ENCODE measurements at regions not wholly inside any gene's neighbourhood (a gene's known extent, or its start where the extent isn't known, plus 50 kb on each side); places are given as distances from the start of the nearest gene placed in this dataset.

DNA sequence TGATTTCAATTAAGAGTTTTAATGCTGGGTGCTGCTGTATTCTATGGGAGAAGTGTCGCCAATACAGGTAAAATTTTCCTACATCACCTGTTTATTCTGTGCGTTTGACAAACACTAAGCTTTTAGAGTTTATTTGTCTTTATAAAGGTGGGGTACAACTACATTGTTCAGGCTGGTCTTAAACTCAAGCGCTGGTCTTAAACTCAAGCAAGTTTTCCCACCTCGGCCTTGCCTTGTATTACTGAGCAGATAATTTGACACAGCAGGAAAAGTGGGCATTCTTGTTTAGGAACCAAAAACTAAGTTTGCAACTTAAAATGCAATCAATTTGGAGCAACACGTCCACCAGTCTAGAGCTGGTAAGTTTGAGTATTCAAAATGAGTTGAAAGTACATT lies 112.9 kb upstream of the BTN3A2 start:
- H3K27ac ChIP-seq (ENCODE audit: low read depth, low read length) = peak overlapping the region; percentile 91
- peaks cover 50% of the 10 kb centered on the region for H3K4me1 ChIP-seq (ENCODE audit: control insufficient read depth, low read length)
- peak overlapping the region; percentile 75 for H3K4me3 ChIP-seq (ENCODE audit: low read length)
- H3K36me3 ChIP-seq (ENCODE audit: control insufficient read depth, low read length) = no peaks in the 10 kb centered on the region
- H3K9me2 ChIP-seq (replicated peaks; ENCODE audit: control insufficient read depth, low read length) = no peaks in the 10 kb centered on the region
- H3K4me2 ChIP-seq (ENCODE audit: low read length) = peak overlapping the region; percentile 85
- peaks cover 18% of the 10 kb centered on the region for H3F3A ChIP-seq (ENCODE audit: control insufficient read depth, insufficient read depth)
- no peaks in the 10 kb centered on the region for H4K20me1 ChIP-seq (ENCODE audit: control insufficient read depth, insufficient read depth, low read depth, low read length)
- H3K79me2 ChIP-seq (ENCODE audit: control insufficient read depth, low read length) = no peaks in the 10 kb centered on the region
- H3K9me3 ChIP-seq (ENCODE audit: control insufficient read depth, insufficient read depth, low read length) = 0 out of 2 replicates have a peak, but pooled peaks cover 4% of the 10 kb centered on the region
- no peaks in the 10 kb centered on the region for H3K27me3 ChIP-seq (ENCODE audit: control insufficient read depth, low read length)
- no peak for TF ChIP-seq EZH2phosphoT487 (IDR thresholded peaks at IDR 0.05; ENCODE audit: borderline replicate concordance, low read length)
- TF ChIP-seq, protein P1, sequence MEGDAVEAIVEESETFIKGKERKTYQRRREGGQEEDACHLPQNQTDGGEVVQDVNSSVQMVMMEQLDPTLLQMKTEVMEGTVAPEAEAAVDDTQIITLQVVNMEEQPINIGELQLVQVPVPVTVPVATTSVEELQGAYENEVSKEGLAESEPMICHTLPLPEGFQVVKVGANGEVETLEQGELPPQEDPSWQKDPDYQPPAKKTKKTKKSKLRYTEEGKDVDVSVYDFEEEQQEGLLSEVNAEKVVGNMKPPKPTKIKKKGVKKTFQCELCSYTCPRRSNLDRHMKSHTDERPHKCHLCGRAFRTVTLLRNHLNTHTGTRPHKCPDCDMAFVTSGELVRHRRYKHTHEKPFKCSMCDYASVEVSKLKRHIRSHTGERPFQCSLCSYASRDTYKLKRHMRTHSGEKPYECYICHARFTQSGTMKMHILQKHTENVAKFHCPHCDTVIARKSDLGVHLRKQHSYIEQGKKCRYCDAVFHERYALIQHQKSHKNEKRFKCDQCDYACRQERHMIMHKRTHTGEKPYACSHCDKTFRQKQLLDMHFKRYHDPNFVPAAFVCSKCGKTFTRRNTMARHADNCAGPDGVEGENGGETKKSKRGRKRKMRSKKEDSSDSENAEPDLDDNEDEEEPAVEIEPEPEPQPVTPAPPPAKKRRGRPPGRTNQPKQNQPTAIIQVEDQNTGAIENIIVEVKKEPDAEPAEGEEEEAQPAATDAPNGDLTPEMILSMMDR (IDR thresholded peaks at IDR 0.05; ENCODE audit: low read depth, low read length, poor library complexity, severe bottlenecking) = no peak

DNA sequence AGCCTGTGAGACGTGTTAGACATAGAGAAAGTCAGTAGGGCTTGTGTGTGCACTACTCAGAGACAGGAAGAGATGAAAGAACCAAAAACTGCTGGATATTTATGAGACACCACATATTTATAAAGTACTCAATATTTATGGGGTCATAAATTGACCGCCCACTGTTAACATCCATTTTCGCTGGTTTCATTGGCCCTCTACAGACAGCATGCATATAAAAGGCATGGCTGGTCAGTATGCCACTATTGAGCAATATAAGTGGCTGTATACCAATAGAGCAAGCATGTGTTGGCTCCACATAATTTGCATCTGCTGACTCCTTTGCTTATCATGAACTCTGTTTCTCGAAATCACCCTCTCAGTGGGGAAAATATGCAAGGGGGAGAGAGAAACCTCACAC lies 110.3 kb upstream of the BTN3A2 start:
- Histone ChIP-seq H3K4me3 (ENCODE audit: low read length) (no peak overlapping the region), H3K4me2 (ENCODE audit: low read length) (no peak overlapping the region), H4K20me1 (ENCODE audit: control insufficient read depth, insufficient read depth, low read depth, low read length) (no peaks in the 10 kb centered on the region), H3K4me1 (ENCODE audit: control insufficient read depth, low read length) (peaks cover 42% of the 10 kb centered on the region), H3F3A (ENCODE audit: control insufficient read depth, insufficient read depth) (peaks cover 12% of the 10 kb centered on the region), H3K9me2 (replicated peaks; ENCODE audit: control insufficient read depth, low read length) (no peaks in the 10 kb centered on the region), H3K27ac (ENCODE audit: low read depth, low read length) (no peak overlapping the region), H3K79me2 (ENCODE audit: control insufficient read depth, low read length) (no peaks in the 10 kb centered on the region), H3K9me3 (ENCODE audit: control insufficient read depth, insufficient read depth, low read length) (0 out of 2 replicates have a peak, but pooled peaks cover 4% of the 10 kb centered on the region), H3K36me3 (ENCODE audit: control insufficient read depth, low read length) (no peaks in the 10 kb centered on the region), H3K27me3 (ENCODE audit: control insufficient read depth, low read length) (no peaks in the 10 kb centered on the region)
- TF ChIP-seq, protein P1 (IDR thresholded peaks at IDR 0.05; ENCODE audit: low read depth, low read length, poor library complexity, severe bottlenecking) = no peak
- TF ChIP-seq EZH2phosphoT487 (IDR thresholded peaks at IDR 0.05; ENCODE audit: borderline replicate concordance, low read length) = no peak

DNA sequence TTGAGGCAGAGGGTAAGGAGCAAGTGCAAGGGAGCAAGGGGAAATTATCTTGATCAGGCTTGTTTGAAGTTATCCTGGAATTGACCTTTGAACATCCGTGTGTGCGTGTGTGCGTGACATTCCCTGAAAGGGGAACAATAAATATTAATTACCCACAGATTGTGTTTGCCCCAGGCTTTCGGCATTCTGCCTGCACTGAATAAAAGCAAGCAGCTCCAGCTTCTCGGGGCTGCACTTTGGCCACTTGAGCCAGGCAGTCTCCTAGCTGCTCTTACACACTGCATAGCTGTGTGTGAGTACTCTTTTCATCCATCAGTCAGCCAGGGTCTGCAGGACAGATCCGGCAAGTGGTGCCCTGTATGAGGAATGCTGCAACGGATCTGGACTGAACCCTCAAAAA lies 107.7 kb upstream of the BTN3A2 start:
- H3K4me3 ChIP-seq (ENCODE audit: low read length) = no peak overlapping the region

More for the DNA sequence above, 107.7 kb upstream of the BTN3A2 start:
- peaks cover 18% of the 10 kb centered on the region for H3K4me1 ChIP-seq (ENCODE audit: control insufficient read depth, low read length)
- TF ChIP-seq EZH2phosphoT487 (IDR thresholded peaks at IDR 0.05; ENCODE audit: borderline replicate concordance, low read length) = no peak
- TF ChIP-seq, protein P1 (IDR thresholded peaks at IDR 0.05; ENCODE audit: low read depth, low read length, poor library complexity, severe bottlenecking) = no peak
- no peaks in the 10 kb centered on the region for H3K9me3 ChIP-seq (ENCODE audit: control insufficient read depth, insufficient read depth, low read length)
- H3K27ac ChIP-seq (ENCODE audit: low read depth, low read length) = no peak overlapping the region
- peaks cover 9% of the 10 kb centered on the region for H3F3A ChIP-seq (ENCODE audit: control insufficient read depth, insufficient read depth)
- no peaks in the 10 kb centered on the region for H4K20me1 ChIP-seq (ENCODE audit: control insufficient read depth, insufficient read depth, low read depth, low read length)
- H3K27me3 ChIP-seq (ENCODE audit: control insufficient read depth, low read length) = no peaks in the 10 kb centered on the region
- no peaks in the 10 kb centered on the region for H3K36me3 ChIP-seq (ENCODE audit: control insufficient read depth, low read length)
- H3K79me2 ChIP-seq (ENCODE audit: control insufficient read depth, low read length) = no peaks in the 10 kb centered on the region
- H3K9me2 ChIP-seq (replicated peaks; ENCODE audit: control insufficient read depth, low read length) = no peaks in the 10 kb centered on the region
- H3K4me2 ChIP-seq (ENCODE audit: low read length) = no peak overlapping the region
